ENCODE measurements at regions not wholly inside any gene's neighbourhood (a gene's known extent, or its start where the extent isn't known, plus 50 kb on each side); places are given as distances from the start of the nearest gene placed in this dataset.

DNA sequence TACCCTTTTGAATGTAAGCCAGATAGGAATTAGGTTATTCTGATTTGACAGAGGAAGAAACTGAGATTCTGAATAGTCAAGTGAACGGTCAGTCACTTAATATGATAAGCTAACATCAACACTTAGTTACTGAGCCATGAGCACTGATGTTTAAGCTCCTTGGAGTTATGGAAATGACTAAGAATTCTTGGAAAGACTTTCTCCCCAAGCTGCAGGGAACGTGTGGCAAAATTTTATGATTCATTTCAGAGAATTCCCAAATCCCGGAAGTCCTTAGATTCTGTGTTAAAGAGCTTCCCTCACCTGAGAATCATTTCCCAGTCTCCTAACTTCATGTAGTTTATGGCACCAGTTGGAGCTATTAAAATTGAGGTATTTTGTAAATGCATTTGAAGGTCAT is 330.9 kb downstream of the XPNPEP1 start:
- Histone ChIP-seq H3K36me3 (ENCODE audit: control insufficient read depth, insufficient read depth, low read length) (no peaks in the 10 kb centered on the region), H4K20me1 (ENCODE audit: control insufficient read depth, extremely low read depth, insufficient read depth, low read length) (no peaks in the 10 kb centered on the region), H3K27me3 (ENCODE audit: control insufficient read depth, insufficient read depth, low read length) (no peaks in the 10 kb centered on the region), H2AFZ (ENCODE audit: low read length) (no peak overlapping the region), H3K9me3 (ENCODE audit: control insufficient read depth, insufficient read depth, low read depth, low read length) (no peaks in the 10 kb centered on the region), H3K4me3 (replicated peaks in 1 of 4; ENCODE audit: control extremely low read depth in 1 of 4, insufficient read depth in 1 of 4, low read depth in 3 of 4, low read length in 4 of 4) (no peak overlapping the region), H3K27ac (ENCODE audit: insufficient read depth, low read length) (no peak overlapping the region), H3K4me2 (ENCODE audit: extremely low read depth, insufficient read depth, low read length) (no peak overlapping the region), H3K79me2 (ENCODE audit: control insufficient read depth, insufficient read depth, low read length) (no peaks in the 10 kb centered on the region), H3K9ac (ENCODE audit: insufficient read depth, low read length) (no peak overlapping the region), H3K4me1 (ENCODE audit: control insufficient read depth, extremely low read depth, insufficient read depth, low read length) (no peaks in the 10 kb centered on the region)
- DNase-seq (ENCODE audit: low read depth in 2 of 2), result no peak
- TF ChIP-seq, protein P1, sequence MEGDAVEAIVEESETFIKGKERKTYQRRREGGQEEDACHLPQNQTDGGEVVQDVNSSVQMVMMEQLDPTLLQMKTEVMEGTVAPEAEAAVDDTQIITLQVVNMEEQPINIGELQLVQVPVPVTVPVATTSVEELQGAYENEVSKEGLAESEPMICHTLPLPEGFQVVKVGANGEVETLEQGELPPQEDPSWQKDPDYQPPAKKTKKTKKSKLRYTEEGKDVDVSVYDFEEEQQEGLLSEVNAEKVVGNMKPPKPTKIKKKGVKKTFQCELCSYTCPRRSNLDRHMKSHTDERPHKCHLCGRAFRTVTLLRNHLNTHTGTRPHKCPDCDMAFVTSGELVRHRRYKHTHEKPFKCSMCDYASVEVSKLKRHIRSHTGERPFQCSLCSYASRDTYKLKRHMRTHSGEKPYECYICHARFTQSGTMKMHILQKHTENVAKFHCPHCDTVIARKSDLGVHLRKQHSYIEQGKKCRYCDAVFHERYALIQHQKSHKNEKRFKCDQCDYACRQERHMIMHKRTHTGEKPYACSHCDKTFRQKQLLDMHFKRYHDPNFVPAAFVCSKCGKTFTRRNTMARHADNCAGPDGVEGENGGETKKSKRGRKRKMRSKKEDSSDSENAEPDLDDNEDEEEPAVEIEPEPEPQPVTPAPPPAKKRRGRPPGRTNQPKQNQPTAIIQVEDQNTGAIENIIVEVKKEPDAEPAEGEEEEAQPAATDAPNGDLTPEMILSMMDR (conservative IDR thresholded peaks at IDR 0.05 in 1 of 2, IDR thresholded peaks at IDR 0.05 in 1 of 2; ENCODE audit: low read depth in 1 of 2, low read length in 2 of 2), result no peak
- TF ChIP-seq EZH2 (IDR thresholded peaks at IDR 0.05; ENCODE audit: low read length, missing control alignments), result no peak

DNA sequence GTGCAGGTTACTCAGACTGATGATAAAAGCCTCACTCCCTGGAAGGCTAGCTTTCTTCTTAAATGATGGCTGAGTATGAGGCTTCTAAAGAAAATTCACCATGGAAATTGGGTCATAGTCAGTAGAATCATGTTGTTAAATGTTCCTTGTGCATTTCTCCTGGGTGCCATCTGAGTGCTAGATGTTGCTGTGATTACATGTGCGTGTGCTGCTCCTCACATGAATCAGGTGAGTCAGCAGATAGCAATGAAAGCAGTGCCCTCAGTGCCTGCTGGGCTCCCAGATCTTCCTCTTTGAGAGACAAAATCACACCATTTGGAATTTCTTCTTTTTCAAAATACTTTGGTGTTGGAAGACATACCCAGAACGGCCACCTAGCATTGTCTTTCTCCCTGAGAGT is 331.7 kb downstream of the XPNPEP1 start:
- H3K27ac ChIP-seq (ENCODE audit: insufficient read depth, low read length), result no peak overlapping the region
- no peak overlapping the region for H2AFZ ChIP-seq (ENCODE audit: low read length)
- H3K36me3 ChIP-seq (ENCODE audit: control insufficient read depth, insufficient read depth, low read length), result no peaks in the 10 kb centered on the region
- H3K4me2 ChIP-seq (ENCODE audit: extremely low read depth, insufficient read depth, low read length), result no peak overlapping the region
- H3K4me3 ChIP-seq (replicated peaks in 1 of 4; ENCODE audit: control extremely low read depth in 1 of 4, insufficient read depth in 1 of 4, low read depth in 3 of 4, low read length in 4 of 4), result no peak overlapping the region
- H3K27me3 ChIP-seq (ENCODE audit: control insufficient read depth, insufficient read depth, low read length), result no peaks in the 10 kb centered on the region
- no peaks in the 10 kb centered on the region for H3K79me2 ChIP-seq (ENCODE audit: control insufficient read depth, insufficient read depth, low read length)
- H3K9ac ChIP-seq (ENCODE audit: insufficient read depth, low read length), result no peak overlapping the region
- H3K9me3 ChIP-seq (ENCODE audit: control insufficient read depth, insufficient read depth, low read depth, low read length), result no peaks in the 10 kb centered on the region
- TF ChIP-seq, protein P1 (conservative IDR thresholded peaks at IDR 0.05 in 1 of 2, IDR thresholded peaks at IDR 0.05 in 1 of 2; ENCODE audit: low read depth in 1 of 2, low read length in 2 of 2), result no peak
- no peak for TF ChIP-seq EZH2 (IDR thresholded peaks at IDR 0.05; ENCODE audit: low read length, missing control alignments)
- no peaks in the 10 kb centered on the region for H3K4me1 ChIP-seq (ENCODE audit: control insufficient read depth, extremely low read depth, insufficient read depth, low read length)
- H4K20me1 ChIP-seq (ENCODE audit: control insufficient read depth, extremely low read depth, insufficient read depth, low read length), result no peaks in the 10 kb centered on the region
- DNase-seq (ENCODE audit: low read depth in 2 of 2), result no peak

DNA sequence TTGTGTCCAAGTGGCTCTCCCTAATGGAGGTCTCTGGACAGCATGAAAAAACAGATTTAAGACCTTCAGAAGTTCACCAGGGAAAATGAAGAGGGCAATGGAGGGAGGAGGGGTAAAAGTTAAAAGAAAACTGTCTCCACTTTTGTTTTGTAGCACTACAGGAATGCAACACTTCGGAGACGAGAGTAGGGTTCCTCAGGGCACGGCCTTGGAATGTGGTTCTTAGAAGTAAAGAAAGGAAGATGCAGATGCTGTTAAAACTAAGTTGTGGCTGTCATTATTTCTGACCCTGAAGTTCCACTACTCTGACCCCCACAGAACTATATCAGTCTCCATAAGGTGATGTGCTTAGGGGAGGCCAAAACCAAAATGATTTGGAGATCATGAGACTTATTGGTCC is 335.1 kb downstream of the XPNPEP1 start:
- H4K20me1 ChIP-seq (ENCODE audit: control insufficient read depth, extremely low read depth, insufficient read depth, low read length), result no peaks in the 10 kb centered on the region

More for the DNA sequence above, 335.1 kb downstream of the XPNPEP1 start:
- Histone ChIP-seq H2AFZ (ENCODE audit: low read length) (no peak overlapping the region), H3K4me2 (ENCODE audit: extremely low read depth, insufficient read depth, low read length) (no peak overlapping the region), H3K9me3 (ENCODE audit: control insufficient read depth, insufficient read depth, low read depth, low read length) (no peaks in the 10 kb centered on the region), H3K79me2 (ENCODE audit: control insufficient read depth, insufficient read depth, low read length) (no peaks in the 10 kb centered on the region), H3K27me3 (ENCODE audit: control insufficient read depth, insufficient read depth, low read length) (no peaks in the 10 kb centered on the region), H3K36me3 (ENCODE audit: control insufficient read depth, insufficient read depth, low read length) (no peaks in the 10 kb centered on the region), H3K4me3 (replicated peaks in 1 of 4; ENCODE audit: control extremely low read depth in 1 of 4, insufficient read depth in 1 of 4, low read depth in 3 of 4, low read length in 4 of 4) (no peak overlapping the region), H3K27ac (ENCODE audit: insufficient read depth, low read length) (no peak overlapping the region), H3K9ac (ENCODE audit: insufficient read depth, low read length) (no peak overlapping the region), H3K4me1 (ENCODE audit: control insufficient read depth, extremely low read depth, insufficient read depth, low read length) (no peaks in the 10 kb centered on the region)
- TF ChIP-seq EZH2 (IDR thresholded peaks at IDR 0.05; ENCODE audit: low read length, missing control alignments), result no peak
- TF ChIP-seq, protein P1 (conservative IDR thresholded peaks at IDR 0.05 in 1 of 2, IDR thresholded peaks at IDR 0.05 in 1 of 2; ENCODE audit: low read depth in 1 of 2, low read length in 2 of 2), result no peak
- DNase-seq (ENCODE audit: low read depth in 2 of 2), result no peak

Data from fibroblast of lung (primary cell).